ENCODE measurements at regions not wholly inside any gene's neighbourhood (a gene's known extent, or its start where the extent isn't known, plus 50 kb on each side); places are given as distances from the start of the nearest gene placed in this dataset.
"Not testable (repeated sequence)": the region's sequence is repeated elsewhere in the genome, so short reads cannot be mapped to it uniquely, and the experiment has no call there.

GRCh38 chr7:92904244-92905131, 68.1 kb upstream of the CDK6 start:
- Mint-ChIP-seq H3K9me3 (peaks cover 2% of the 10 kb centered on the region), H3K27ac (no peak overlapping the region), H3K36me3 (no peaks in the 10 kb centered on the region), H3K4me3 (no peak overlapping the region), H3K4me1 (peaks cover 7% of the 10 kb centered on the region), H3K27me3 (peaks cover 2% of the 10 kb centered on the region)
- DNase-seq (ENCODE audit: low spot score in 2 of 2): no peak
- ATAC-seq (ENCODE audit: low read depth): peak; percentile 79

- Mint-ChIP-seq H3K4me1 (peaks cover 4% of the 10 kb centered on the region), H3K27ac (no peak overlapping the region), H3K36me3 (peaks cover 3% of the 10 kb centered on the region), H3K9me3 (peaks cover 14% of the 10 kb centered on the region), H3K4me3 (no peak overlapping the region), H3K27me3 (peaks cover 5% of the 10 kb centered on the region)
- ATAC-seq (ENCODE audit: low read depth) (no peak), DNase-seq (ENCODE audit: low spot score in 2 of 2) (no peak)
These were observed 62.4 kb upstream of the CDK6 start for GRCh38 chr7:92898798-92899197.

DNA sequence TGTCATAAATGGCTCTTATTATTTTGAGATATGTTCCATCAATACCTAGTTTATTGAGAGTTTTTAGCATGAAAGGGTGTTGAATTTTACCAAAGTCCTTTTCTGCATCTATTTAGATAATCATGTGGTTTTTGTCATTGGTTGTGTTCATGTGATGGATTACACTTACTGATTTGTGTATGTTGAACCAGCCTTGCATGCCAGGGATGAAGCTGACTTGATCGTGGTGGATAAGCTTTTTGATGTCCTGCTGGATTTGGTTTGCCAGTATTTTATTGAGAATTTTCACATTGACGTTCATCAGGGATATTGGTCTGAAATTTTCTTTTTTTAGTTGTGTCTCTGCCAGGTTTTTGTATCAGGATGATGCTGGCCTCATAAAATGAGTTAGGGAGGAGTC, 58.5 kb upstream of the CDK6 start:
- H3K4me1 Mint-ChIP-seq; DNase-seq (ENCODE audit: low spot score in 2 of 2); ATAC-seq (ENCODE audit: low read depth); H3K27me3 Mint-ChIP-seq; H3K4me3 Mint-ChIP-seq; H3K27ac Mint-ChIP-seq; H3K36me3 Mint-ChIP-seq: not testable (repeated sequence)
- H3K9me3 Mint-ChIP-seq: peaks cover 14% of the 10 kb centered on the region

DNA sequence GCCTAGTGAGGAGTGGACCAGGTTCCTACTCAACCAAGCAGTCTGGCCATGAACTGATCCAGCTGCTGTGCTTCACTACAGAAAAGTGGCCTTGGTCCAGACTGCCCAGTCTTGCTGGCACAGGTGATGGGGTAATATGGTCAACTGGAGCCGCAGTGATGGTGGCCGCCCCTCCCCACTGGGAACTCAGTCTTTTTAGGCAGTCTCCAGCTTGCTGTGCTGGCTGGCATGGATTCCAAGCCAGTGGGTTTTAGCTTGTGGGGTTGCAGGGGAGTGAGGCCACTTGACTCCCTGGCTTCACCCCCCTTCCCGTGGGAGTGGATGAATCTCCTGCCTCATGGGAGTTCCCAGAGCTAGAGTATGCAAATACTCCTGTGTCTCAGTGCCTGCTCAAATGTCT, 52.7 kb upstream of the CDK6 start:
- Mint-ChIP-seq H3K4me1 (no peaks in the 10 kb centered on the region), H3K4me3 (no peak overlapping the region), H3K27ac (no peak overlapping the region), H3K27me3 (no peaks in the 10 kb centered on the region), H3K9me3 (peaks cover 5% of the 10 kb centered on the region), H3K36me3 (no peaks in the 10 kb centered on the region)
- DNase-seq (ENCODE audit: low spot score in 2 of 2) (no peak), ATAC-seq (ENCODE audit: low read depth) (no peak)

All from memory B cell (primary cell).